Transverse colon (tissue), 4 donors: ENCODE measurements at regions not wholly inside any gene's neighbourhood (a gene's known extent, or its start where the extent isn't known, plus 50 kb on each side); places are given as distances from the start of the nearest gene placed in this dataset.

Experiments used
- DNase-seq: peaks from one replicate; pipeline ENCODE4 v3.0.0-alpha.2; 2019
- H3K27ac ChIP-seq, 4 donors: fragments of 200-600 bp; sonication (generic); 2 replicates each; pipeline ENCODE4 v1.5.1; 2016 to 2018; ENCODE audit warnings: inconsistent platforms in 4 of 4
- H3K27me3 ChIP-seq: fragments of 200-600 bp; sonication (generic); 2 replicates; pipeline ENCODE4 v1.5.1; 2017; ENCODE audit warnings: inconsistent platforms
- H3K36me3 ChIP-seq, 4 donors: fragments of 200-600 bp; sonication (generic); 2 replicates each; pipeline ENCODE4 v1.5.1; 2017 to 2019; ENCODE audit warnings: inconsistent platforms in 4 of 4
- H3K4me1 ChIP-seq, 4 donors: fragments of 200-600 bp; sonication (generic); 2 replicates each; pipeline ENCODE4 v1.5.1; 2017 to 2020; ENCODE audit warnings: inconsistent platforms in 4 of 4
- H3K4me3 ChIP-seq, 4 donors: fragments of 200-600 bp; sonication (generic); 1 replicate in 1 of 4; 2 replicates in 3 of 4; pipeline versions ENCODE4 v1.5.1 to v1.6.1; 2017 to 2019; ENCODE audit warnings: inconsistent platforms in 4 of 4
- H3K9me3 ChIP-seq, 2 donors: fragments of 200-600 bp; sonication (generic); 2 replicates each; pipeline ENCODE4 v1.5.1; 2017 to 2019; ENCODE audit warnings: inconsistent platforms in 2 of 2
- CTCF ChIP-seq, 5 experiments: fragments of 200-600 bp in 3 of 5; fragments of 450-650 bp in 2 of 5; sonication (generic) in 3 of 5; IDR thresholded peaks; 1 replicate in 2 of 5; 2 replicates in 3 of 5; pipeline ENCODE4 v1.5.1; 2016 to 2017; ENCODE audit warnings: antibody characterized with exemption in 5 of 5, inconsistent platforms in 3 of 5, mild to moderate bottlenecking in 2 of 5, moderate library complexity in 1 of 5
- EP300 ChIP-seq: sonication (generic); formaldehyde crosslinking; IDR thresholded peaks from one replicate; pipeline ENCODE4 v1.6.1; 2017; ENCODE audit warnings: antibody characterized with exemption, low read depth
- POLR2A ChIP-seq: fragments of 450-650 bp; IDR thresholded peaks from one replicate; pipeline ENCODE4 v1.6.1; 2016; ENCODE audit warnings: antibody characterized with exemption, mild to moderate bottlenecking, moderate library complexity
- POLR2AphosphoS5 ChIP-seq, 3 donors: sonication (generic); formaldehyde crosslinking; IDR thresholded peaks; one replicate each; pipeline ENCODE4 v1.6.1; 2016; ENCODE audit warnings: antibody characterized with exemption in 3 of 3
- WGBS, 2 donors: methylation state at CpG; one replicate each; pipeline ENCODE4 v1.1.5; 2018; ENCODE audit warnings: low coverage in 1 of 2; 5-methylcytosine and 5-hydroxymethylcytosine counted together
- in situ Hi-C, 4 donors: fragments of 200-750 bp; cut with MboI; loops; one replicate each; pipeline versions ENCODE4 v1.15.0 to v1.15.1; 2017; ENCODE audit warnings: low sequenced_read_pairs in 3 of 4, low pct_ligation_motif_present in 1 of 4, low pct_unique_long_range_greater_than_20kb in 1 of 4
- intact Hi-C: fragments of 100-400 bp; cut with DNase I; formaldehyde crosslinking; loops from one replicate; pipeline ENCODE4 v1.15.1; 2023; ENCODE audit warnings: low total_unique reads

- WGBS, 2 donors, result 0 to 35% methylated on average over 1 of the region's 1 CpG
- no peaks in the 10 kb centered on the region for H3K27me3 ChIP-seq
- no peaks in the 10 kb centered on the region for H3K9me3 ChIP-seq
- in situ Hi-C loops, result no loop called here
- H3K4me3 ChIP-seq, result no peak overlapping the region
- TF ChIP-seq CTCF (IDR thresholded peaks at IDR 0.05), result no peak
- no peak for TF ChIP-seq EP300
- TF ChIP-seq POLR2AphosphoS5 (IDR thresholded peaks at IDR 0.05), result no peak
- no peak for TF ChIP-seq POLR2A
- H3K27ac ChIP-seq, result no peak overlapping the region
- intact Hi-C loops, result no loop called here
- no peak for DNase-seq
- H3K4me1 ChIP-seq, result peaks cover 0 to 12% (median 0%) of the 10 kb centered on the region in 4 donors
- H3K36me3 ChIP-seq, result no peaks in the 10 kb centered on the region
Measured at GRCh38 chr21:17195976-17196375, 316.9 kb upstream of the CXADR start.

GRCh38 chr21:17196623-17197022 is 316.2 kb upstream of the CXADR start:
- Histone ChIP-seq H3K27ac (no peak overlapping the region), H3K4me1 (peaks cover 0 to 12% (median 0%) of the 10 kb centered on the region in 4 donors), H3K9me3 (no peaks in the 10 kb centered on the region), H3K36me3 (no peaks in the 10 kb centered on the region), H3K4me3 (no peak overlapping the region), H3K27me3 (no peaks in the 10 kb centered on the region)
- TF ChIP-seq EP300 (no peak), CTCF (IDR thresholded peaks at IDR 0.05) (no peak), POLR2A (no peak), POLR2AphosphoS5 (IDR thresholded peaks at IDR 0.05) (no peak)
- no peak for DNase-seq
- in situ Hi-C loops, result no loop called here
- intact Hi-C loops, result no loop called here
- 22 to 34% methylated on average over 2 of the region's 2 CpGs for WGBS, 2 donors

DNA sequence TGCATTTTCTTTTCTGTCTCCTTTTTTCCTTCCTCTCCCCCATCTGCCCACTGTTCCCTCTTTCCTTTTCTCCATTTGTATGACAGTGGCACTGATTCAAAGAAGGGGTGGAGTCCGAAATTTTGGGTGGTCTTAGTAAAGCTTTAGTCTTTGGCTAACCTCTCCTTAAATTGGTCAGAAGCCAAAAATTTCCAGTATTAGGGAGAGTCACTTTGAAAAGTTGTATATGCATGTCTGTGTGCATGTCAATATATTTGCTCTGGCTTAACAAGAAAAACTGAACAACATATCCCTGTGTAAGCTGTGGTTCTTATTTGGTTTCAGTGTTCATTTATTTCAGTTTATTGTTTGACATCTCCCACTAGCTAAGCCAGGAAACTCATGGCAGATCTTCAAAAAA is 314.8 kb upstream of the CXADR start:
- Histone ChIP-seq H3K9me3 (no peaks in the 10 kb centered on the region), H3K36me3 (no peaks in the 10 kb centered on the region), H3K4me1 (peaks cover 0 to 12% (median 0%) of the 10 kb centered on the region in 4 donors), H3K4me3 (no peak overlapping the region), H3K27ac (peak overlapping the region in 1 of 4 donors; percentile 55), H3K27me3 (no peaks in the 10 kb centered on the region)
- DNase-seq, result no peak
- in situ Hi-C loops (no loop called here), intact Hi-C loops (no loop called here)
- TF ChIP-seq EP300, result no peak
- no peak for TF ChIP-seq POLR2AphosphoS5 (IDR thresholded peaks at IDR 0.05)
- WGBS, 2 donors, result 20 to 50% methylated on average over 1 of the region's 1 CpG

DNA sequence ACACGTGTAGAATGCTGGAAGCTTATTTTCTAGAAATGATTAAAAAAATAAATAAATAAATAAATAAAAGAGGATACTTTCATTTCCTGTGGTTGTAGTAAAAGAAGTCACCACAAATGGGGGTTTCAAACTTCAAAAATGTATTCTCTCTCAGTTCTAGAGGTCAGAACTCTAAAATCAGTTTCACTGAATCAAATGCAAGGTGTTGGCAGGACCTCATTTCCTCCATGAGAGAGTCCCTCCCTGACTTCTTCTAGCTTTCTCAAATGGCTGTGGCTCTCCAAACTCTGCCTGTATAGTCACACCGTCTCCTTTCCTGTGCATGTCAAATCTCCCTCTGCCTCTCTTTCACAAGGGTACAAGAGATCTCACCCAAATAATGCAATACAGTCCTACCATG is 312.6 kb upstream of the CXADR start:
- Histone ChIP-seq H3K27ac (no peak overlapping the region), H3K4me1 (peaks cover 0 to 10% (median 0%) of the 10 kb centered on the region in 4 donors), H3K4me3 (no peak overlapping the region), H3K27me3 (no peaks in the 10 kb centered on the region), H3K9me3 (no peaks in the 10 kb centered on the region), H3K36me3 (no peaks in the 10 kb centered on the region)
- no peak for TF ChIP-seq EP300
- no peak for TF ChIP-seq CTCF (IDR thresholded peaks at IDR 0.05)
- no peak for TF ChIP-seq POLR2A
- no peak for TF ChIP-seq POLR2AphosphoS5 (IDR thresholded peaks at IDR 0.05)
- intact Hi-C loops, result no loop called here
- no peak for DNase-seq
- 50 to 75% methylated on average over 2 of the region's 2 CpGs for WGBS, 2 donors
- in situ Hi-C loops, result no loop called here

- intact Hi-C loops, result no loop called here
- no peak overlapping the region for H3K27ac ChIP-seq
- DNase-seq, result no peak
- no peaks in the 10 kb centered on the region for H3K27me3 ChIP-seq
- in situ Hi-C loops, result no loop called here
- no peaks in the 10 kb centered on the region for H3K9me3 ChIP-seq
- H3K36me3 ChIP-seq, result no peaks in the 10 kb centered on the region
- TF ChIP-seq POLR2A, result no peak
- TF ChIP-seq EP300, result no peak
- TF ChIP-seq CTCF (IDR thresholded peaks at IDR 0.05), result no peak
- TF ChIP-seq POLR2AphosphoS5 (IDR thresholded peaks at IDR 0.05), result no peak
- H3K4me1 ChIP-seq, result peaks cover 0 to 7% (median 0%) of the 10 kb centered on the region in 4 donors
- 63 to 86% methylated on average over 2 of the region's 2 CpGs for WGBS, 2 donors
- H3K4me3 ChIP-seq, result no peak overlapping the region
Measured at GRCh38 chr21:17201741-17202260, 311.0 kb upstream of the CXADR start.
